H9 (cell line): ENCODE measurements at regions not wholly inside any gene's neighbourhood (a gene's known extent, or its start where the extent isn't known, plus 50 kb on each side); places are given as distances from the start of the nearest gene placed in this dataset.

Experiments
- DNase-seq: peaks from one replicate; pipeline ENCODE4 v3.0.0-alpha.2; 2017
- H2AFZ ChIP-seq: one replicate; pipeline ENCODE4 v1.6.1; 2013; ENCODE audit warnings: mild to moderate bottlenecking, low read length, control low read depth, moderate library complexity
- H2AK5ac ChIP-seq: 2 replicates; pipeline ENCODE4 v1.6.1; 2013; ENCODE audit warnings: low read length, control low read depth, mixed read lengths; ENCODE audit not compliant: insufficient read length
- H2BK120ac ChIP-seq: one replicate; pipeline ENCODE4 v1.6.1; 2013; ENCODE audit warnings: low read depth, mild to moderate bottlenecking, low read length, control low read depth, inconsistent platforms; ENCODE audit not compliant: poor library complexity, severe bottlenecking
- H2BK12ac ChIP-seq: 2 replicates; pipeline ENCODE4 v1.6.1; 2013; ENCODE audit warnings: low read length, control low read depth, mixed read lengths, low read depth; ENCODE audit not compliant: insufficient read length
- H2BK15ac ChIP-seq: 2 replicates; pipeline ENCODE4 v1.6.1; 2013; ENCODE audit warnings: low read depth, low read length, control low read depth
- H2BK20ac ChIP-seq: one replicate; pipeline ENCODE4 v1.6.1; 2013; ENCODE audit warnings: low read depth, mild to moderate bottlenecking, low read length, control low read depth, inconsistent platforms; ENCODE audit not compliant: poor library complexity, severe bottlenecking
- H2BK5ac ChIP-seq: 2 replicates; pipeline ENCODE4 v1.6.1; 2013; ENCODE audit warnings: low read length, control low read depth, mixed read lengths; ENCODE audit not compliant: insufficient read length
- H3K14ac ChIP-seq: 2 replicates; pipeline ENCODE4 v1.6.1; 2013; ENCODE audit warnings: low read length, control low read depth; ENCODE audit not compliant: insufficient read depth
- H3K18ac ChIP-seq: 2 replicates; pipeline ENCODE4 v1.6.1; 2013; ENCODE audit warnings: low read depth, mild to moderate bottlenecking, mixed read lengths, low read length, control low read depth; ENCODE audit not compliant: insufficient read length
- H3K23ac ChIP-seq: 2 replicates; pipeline ENCODE4 v1.6.1; 2013; ENCODE audit warnings: low read length, control low read depth, mixed read lengths, low read depth; ENCODE audit not compliant: insufficient read length
- H3K23me2 ChIP-seq: 2 replicates; pipeline ENCODE4 v1.6.1; 2013; ENCODE audit warnings: low read depth, mild to moderate bottlenecking, mixed read lengths, low read length, control low read depth; ENCODE audit not compliant: insufficient read length, poor library complexity, severe bottlenecking
- H3K27ac ChIP-seq: 2 replicates; pipeline ENCODE4 v1.5.1; 2013; ENCODE audit warnings: low read length, control low read depth, mixed read lengths, low read depth; ENCODE audit not compliant: insufficient read length
- H3K27me3 ChIP-seq: 2 replicates; pipeline ENCODE4 v1.6.1; 2013; ENCODE audit warnings: low read length, control low read depth, inconsistent platforms; ENCODE audit not compliant: insufficient read depth
- H3K4ac ChIP-seq: 2 replicates; pipeline ENCODE4 v1.6.1; 2013; ENCODE audit warnings: low read depth, mild to moderate bottlenecking, control low read depth, inconsistent platforms, low read length, moderate library complexity
- H3K4me1 ChIP-seq: 2 replicates; pipeline ENCODE4 v1.6.1; 2013; ENCODE audit warnings: low read length, control low read depth, inconsistent platforms; ENCODE audit not compliant: insufficient read depth
- H3K4me2 ChIP-seq: 2 replicates; pipeline ENCODE4 v1.6.1; 2013; ENCODE audit warnings: low read length, control low read depth, mixed read lengths; ENCODE audit not compliant: insufficient read length, insufficient read depth
- H3K56ac ChIP-seq: 2 replicates; pipeline ENCODE4 v1.6.1; 2013; ENCODE audit warnings: low read depth, mild to moderate bottlenecking, mixed read lengths, low read length, control low read depth; ENCODE audit not compliant: insufficient read length
- H3K79me1 ChIP-seq: 2 replicates; pipeline ENCODE4 v1.6.1; 2013; ENCODE audit warnings: low read depth, mild to moderate bottlenecking, moderate library complexity, low read length, control low read depth, inconsistent platforms; ENCODE audit not compliant: insufficient read depth, poor library complexity, severe bottlenecking
- H3K79me2 ChIP-seq: 2 replicates; pipeline ENCODE4 v1.6.1; 2013; ENCODE audit warnings: low read length, control low read depth, inconsistent platforms; ENCODE audit not compliant: insufficient read depth
- H3K9ac ChIP-seq: 2 replicates; pipeline ENCODE4 v1.6.1; 2013; ENCODE audit warnings: low read length, control low read depth, mixed read lengths; ENCODE audit not compliant: insufficient read length; ENCODE audit errors: extremely low read depth
- H3K9me3 ChIP-seq: one replicate; pipeline ENCODE4 v1.6.1; 2013; ENCODE audit warnings: low read depth, low read length, inconsistent platforms; ENCODE audit not compliant: control insufficient read depth
- H3T11ph ChIP-seq: one replicate; pipeline ENCODE4 v1.6.1; 2013; ENCODE audit warnings: mild to moderate bottlenecking, low read length, control low read depth, inconsistent platforms
- H4K20me1 ChIP-seq: one replicate; pipeline ENCODE4 v1.6.1; 2013; ENCODE audit not compliant: control insufficient read depth, insufficient read length, insufficient read depth
- H4K5ac ChIP-seq: 2 replicates; pipeline ENCODE4 v1.6.1; 2013; ENCODE audit warnings: low read depth, mild to moderate bottlenecking, mixed read lengths, low read length, control low read depth; ENCODE audit not compliant: insufficient read length
- H4K8ac ChIP-seq: replicated peaks from 2 replicates; pipeline ENCODE4 v1.6.1; 2013; ENCODE audit warnings: low read length, control low read depth, mixed read lengths, low read depth; ENCODE audit not compliant: insufficient read length
- H4K91ac ChIP-seq: 2 replicates; pipeline ENCODE4 v1.6.1; 2013; ENCODE audit warnings: low read depth, mild to moderate bottlenecking, moderate library complexity, mixed read lengths, low read length, control low read depth; ENCODE audit not compliant: insufficient read length
- H3K27ac Mint-ChIP-seq, 3 experiments: 2 replicates in 2 of 3; 3 replicates in 1 of 3; pipeline ENCODE4 v1.8.0; 2020 to 2021; ENCODE audit warnings: mixed read lengths in 3 of 3, mild to moderate bottlenecking in 1 of 3, moderate library complexity in 1 of 3
- H3K27me3 Mint-ChIP-seq: 2 replicates; pipeline ENCODE4 v1.8.0; 2021; ENCODE audit warnings: low read depth, mild to moderate bottlenecking, moderate library complexity, mixed read lengths
- H3K36me3 Mint-ChIP-seq, 3 experiments: 2 replicates in 2 of 3; 3 replicates in 1 of 3; pipeline ENCODE4 v1.8.0; 2020 to 2021; ENCODE audit warnings: low read depth in 3 of 3, mixed read lengths in 3 of 3; ENCODE audit not compliant: insufficient read depth in 1 of 3
- H3K4me1 Mint-ChIP-seq, 2 experiments: 2 replicates each; pipeline ENCODE4 v1.8.0; 2020; ENCODE audit warnings: mixed read lengths in 2 of 2
- H3K4me3 Mint-ChIP-seq, 2 experiments: 2 replicates in 1 of 2; 3 replicates in 1 of 2; pipeline ENCODE4 v1.8.0; 2020 to 2021; ENCODE audit warnings: mild to moderate bottlenecking in 2 of 2, mixed read lengths in 2 of 2, moderate library complexity in 1 of 2
- H3K9me3 Mint-ChIP-seq, 2 experiments: 2 replicates in 1 of 2; 3 replicates in 1 of 2; pipeline ENCODE4 v1.8.0; 2020; ENCODE audit warnings: mild to moderate bottlenecking in 2 of 2, mixed read lengths in 2 of 2, moderate library complexity in 1 of 2
- WGBS: extraction: QIAGEN DNeasy Blood & Tissue Kit; methylation state at CpG from one replicate; pipeline ENCODE4 v1.1.7; 2013; ENCODE audit warnings: missing lambda C conversion rate, low lambda C conversion rate, mixed read lengths; ENCODE audit not compliant: insufficient read length; ENCODE audit errors: extremely low coverage; 5-methylcytosine and 5-hydroxymethylcytosine counted together
- TF ChIP-seq, protein P1 (sequence below): fragments of 200-600 bp; sonication (generic); conservative IDR thresholded peaks from 3 replicates; pipeline ENCODE4 v1.8.0; 2021; ENCODE audit warnings: antibody characterized with exemption, mild to moderate bottlenecking

DNA sequence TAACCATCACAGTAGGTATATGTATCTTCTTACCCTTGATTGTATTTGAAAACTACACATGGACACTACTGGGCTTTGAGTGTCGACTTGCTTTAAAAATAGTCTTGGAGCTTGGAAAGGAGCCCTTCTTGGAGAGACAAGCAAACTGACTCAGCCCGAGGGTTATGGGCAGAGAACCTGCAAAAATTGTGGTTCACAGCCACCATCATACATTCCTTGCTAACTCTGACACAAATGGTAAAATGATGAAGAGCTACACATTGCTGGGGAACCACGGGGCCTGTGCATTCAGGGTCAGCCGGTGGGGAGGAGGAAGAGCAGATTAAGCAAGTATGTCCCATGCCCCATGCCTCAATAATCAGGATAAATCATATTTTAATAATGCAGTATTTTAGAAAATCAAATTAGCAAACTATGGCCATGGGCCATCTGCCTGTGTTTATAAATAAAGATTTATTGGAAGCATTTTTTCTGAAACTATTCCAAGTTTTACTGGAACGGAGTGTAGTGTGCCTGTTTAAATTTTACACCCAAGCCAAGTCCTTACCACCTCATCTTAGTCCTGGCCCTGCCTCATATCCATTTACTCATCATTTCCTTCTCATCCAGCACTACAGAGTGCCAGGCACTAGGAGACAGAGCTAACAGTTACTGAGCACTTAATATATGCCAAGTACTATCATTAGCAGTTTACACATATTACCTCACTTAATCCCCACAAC is 195.7 kb downstream of the PALM2AKAP2 start:
- Histone ChIP-seq H3K14ac (no peak overlapping the region), H4K20me1 (no peaks in the 10 kb centered on the region), H3K9ac (no peak overlapping the region), H2BK20ac (no peak overlapping the region), H3K27me3 (no peaks in the 10 kb centered on the region), H3T11ph (no peak overlapping the region), H2BK5ac (no peak overlapping the region), H3K4me2 (no peak overlapping the region), H2BK12ac (no peak overlapping the region), H4K5ac (no peak overlapping the region), H3K79me1 (no peaks in the 10 kb centered on the region), H4K8ac (no peak overlapping the region), H2AFZ (no peak overlapping the region), H3K4ac (no peak overlapping the region), H3K23ac (no peak overlapping the region), H2BK120ac (no peak overlapping the region), H3K56ac (no peak overlapping the region), H3K27ac (no peak overlapping the region), H3K9me3 (no peaks in the 10 kb centered on the region), H3K79me2 (no peaks in the 10 kb centered on the region), H3K18ac (no peak overlapping the region), H2AK5ac (no peak overlapping the region), H3K23me2 (no peaks in the 10 kb centered on the region), H3K4me1 (no peaks in the 10 kb centered on the region), H2BK15ac (no peak overlapping the region), H4K91ac (no peak overlapping the region)
- Mint-ChIP-seq H3K27me3 (no peaks in the 10 kb centered on the region), H3K36me3 (no peaks in the 10 kb centered on the region), H3K4me3 (no peak overlapping the region), H3K9me3 (no peaks in the 10 kb centered on the region), H3K27ac (no peak overlapping the region), H3K4me1 (no peaks in the 10 kb centered on the region)
- WGBS: no CpG with 5 or more reads among the region's 5 CpGs
- no peak for DNase-seq
- TF ChIP-seq, protein P1, sequence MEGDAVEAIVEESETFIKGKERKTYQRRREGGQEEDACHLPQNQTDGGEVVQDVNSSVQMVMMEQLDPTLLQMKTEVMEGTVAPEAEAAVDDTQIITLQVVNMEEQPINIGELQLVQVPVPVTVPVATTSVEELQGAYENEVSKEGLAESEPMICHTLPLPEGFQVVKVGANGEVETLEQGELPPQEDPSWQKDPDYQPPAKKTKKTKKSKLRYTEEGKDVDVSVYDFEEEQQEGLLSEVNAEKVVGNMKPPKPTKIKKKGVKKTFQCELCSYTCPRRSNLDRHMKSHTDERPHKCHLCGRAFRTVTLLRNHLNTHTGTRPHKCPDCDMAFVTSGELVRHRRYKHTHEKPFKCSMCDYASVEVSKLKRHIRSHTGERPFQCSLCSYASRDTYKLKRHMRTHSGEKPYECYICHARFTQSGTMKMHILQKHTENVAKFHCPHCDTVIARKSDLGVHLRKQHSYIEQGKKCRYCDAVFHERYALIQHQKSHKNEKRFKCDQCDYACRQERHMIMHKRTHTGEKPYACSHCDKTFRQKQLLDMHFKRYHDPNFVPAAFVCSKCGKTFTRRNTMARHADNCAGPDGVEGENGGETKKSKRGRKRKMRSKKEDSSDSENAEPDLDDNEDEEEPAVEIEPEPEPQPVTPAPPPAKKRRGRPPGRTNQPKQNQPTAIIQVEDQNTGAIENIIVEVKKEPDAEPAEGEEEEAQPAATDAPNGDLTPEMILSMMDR: no peak
